Keratinocyte (primary cell): ENCODE measurements at regions not wholly inside any gene's neighbourhood (a gene's known extent, or its start where the extent isn't known, plus 50 kb on each side); places are given as distances from the start of the nearest gene placed in this dataset.

Experiments
- DNase-seq: peaks from one replicate; pipeline ENCODE4 v3.0.0-alpha.2; 2011; ENCODE audit warnings: low read depth, missing footprints, low spot score
- FAIRE-seq: peaks from 2 replicates; lab custom pipeline; 2011; peaks lifted over from hg19 to GRCh38; lab: Jason Lieb, UNC
- H2AFZ ChIP-seq: 2 replicates; pipeline ENCODE4 v1.6.0; 2012; ENCODE audit warnings: low read length, control low read depth, inconsistent platforms; ENCODE audit not compliant: control insufficient read depth
- H3K27ac ChIP-seq: 2 replicates; pipeline ENCODE4 v1.5.1; 2011; ENCODE audit warnings: low read length; ENCODE audit not compliant: control insufficient read depth, insufficient read depth
- H3K27me3 ChIP-seq: 3 replicates; pipeline ENCODE4 v1.6.0; 2011; ENCODE audit warnings: low read length; ENCODE audit not compliant: control insufficient read depth, insufficient read depth; ENCODE audit errors: extremely low read depth
- H3K36me3 ChIP-seq, 2 experiments: 2 replicates in 1 of 2; 3 replicates in 1 of 2; pipeline ENCODE4 v1.5.1; 2011; ENCODE audit warnings: low read length in 2 of 2, mild to moderate bottlenecking in 1 of 2; ENCODE audit not compliant: control insufficient read depth in 2 of 2, insufficient read depth in 2 of 2; ENCODE audit errors: extremely low read depth in 1 of 2
- H3K4me1 ChIP-seq: 3 replicates; pipeline ENCODE4 v1.5.1; 2011; ENCODE audit warnings: low read length; ENCODE audit not compliant: control insufficient read depth, insufficient read depth; ENCODE audit errors: extremely low read depth
- H3K4me2 ChIP-seq: 3 replicates; pipeline ENCODE4 v1.6.0; 2011; ENCODE audit warnings: low read depth, low read length; ENCODE audit not compliant: control insufficient read depth, insufficient read depth; ENCODE audit errors: extremely low read depth
- H3K4me3 ChIP-seq, 3 experiments: fragments of 200-600 bp in 1 of 3; sonication (generic) in 1 of 3; 2 replicates in 2 of 3; 3 replicates in 1 of 3; pipeline ENCODE4 v1.5.1; 2011 to 2016; ENCODE audit warnings: low read length in 3 of 3, mild to moderate bottlenecking in 3 of 3, control low read depth in 2 of 3, inconsistent platforms in 1 of 3, low read depth in 1 of 3, mixed read lengths in 1 of 3, mixed run types in 1 of 3, moderate library complexity in 1 of 3; ENCODE audit not compliant: control insufficient read depth in 2 of 3, insufficient read depth in 2 of 3; ENCODE audit errors: extremely low read depth in 1 of 3
- H3K79me2 ChIP-seq: 2 replicates; pipeline ENCODE4 v1.6.0; 2012; ENCODE audit warnings: low read length; ENCODE audit not compliant: control insufficient read depth, insufficient read depth
- H3K9ac ChIP-seq: 3 replicates; pipeline ENCODE4 v1.6.0; 2011; ENCODE audit warnings: low read length; ENCODE audit not compliant: control insufficient read depth, insufficient read depth; ENCODE audit errors: extremely low read depth
- H3K9me1 ChIP-seq: 3 replicates; pipeline ENCODE4 v1.6.0; 2011; ENCODE audit warnings: low read length; ENCODE audit not compliant: control insufficient read depth, insufficient read depth; ENCODE audit errors: extremely low read depth
- H3K9me3 ChIP-seq: 2 replicates; pipeline ENCODE4 v1.5.1; 2012; ENCODE audit warnings: low read depth, low read length; ENCODE audit not compliant: control insufficient read depth
- H4K20me1 ChIP-seq: 3 replicates; pipeline ENCODE4 v1.6.0; 2011; ENCODE audit warnings: low read length; ENCODE audit not compliant: control insufficient read depth, insufficient read depth; ENCODE audit errors: extremely low read depth
- CTCF ChIP-seq, 3 experiments: IDR thresholded peaks in 1 of 3; conservative IDR thresholded peaks in 1 of 3; optimal IDR thresholded peaks in 1 of 3; 2 replicates in 2 of 3; 3 replicates in 1 of 3; pipeline versions ENCODE3 to v1.5.1; 2011; ENCODE audit warnings: low read length in 3 of 3, mild to moderate bottlenecking in 3 of 3, moderate library complexity in 2 of 3, control low read depth in 1 of 3, inconsistent platforms in 1 of 3; ENCODE audit not compliant: insufficient read depth in 2 of 3; ENCODE audit errors: extremely low read depth in 1 of 3
- EZH2 ChIP-seq: IDR thresholded peaks from one replicate; pipeline ENCODE4 v1.6.1; 2012; ENCODE audit warnings: inconsistent platforms, mild to moderate bottlenecking, low read length, moderate library complexity
- dilution Hi-C: fragments of 300-500 bp; cut with MboI; formaldehyde crosslinking; loops from one replicate; pipeline ENCODE4 v1.7.0; 2020; ENCODE audit warnings: low sequenced_read_pairs; ENCODE audit not compliant: extremely low pct_ligation_motif_present

DNA sequence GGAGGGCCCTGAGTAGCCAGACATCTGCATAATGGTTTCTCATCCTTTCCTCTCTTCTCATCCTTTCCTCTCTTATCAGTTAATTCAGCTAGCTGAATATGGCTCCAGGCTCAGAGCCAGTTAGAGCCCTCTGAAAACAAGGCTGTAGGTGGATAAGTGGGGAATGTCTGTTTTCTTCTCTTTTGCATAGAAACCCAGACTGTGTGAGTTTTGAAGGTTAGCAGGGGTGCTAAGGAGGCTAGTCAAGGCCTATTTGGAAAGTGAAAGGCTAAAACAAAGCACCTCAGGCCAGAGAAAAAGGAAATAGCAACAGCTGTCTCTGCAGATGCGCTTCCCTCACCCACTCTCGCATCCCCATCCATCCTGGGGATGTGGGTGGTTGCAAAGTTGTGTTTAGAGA lies 420.9 kb downstream of the SHISA9 start:
- Histone ChIP-seq H3K4me3 (no peak overlapping the region), H3K9me3 (no peaks in the 10 kb centered on the region), H3K4me2 (no peak overlapping the region), H3K9me1 (no peaks in the 10 kb centered on the region), H2AFZ (no peak overlapping the region), H3K27me3 (no peaks in the 10 kb centered on the region), H3K79me2 (no peaks in the 10 kb centered on the region), H3K4me1 (no peaks in the 10 kb centered on the region), H3K9ac (no peak overlapping the region), H3K36me3 (no peaks in the 10 kb centered on the region), H4K20me1 (no peaks in the 10 kb centered on the region), H3K27ac (no peak overlapping the region)
- FAIRE-seq: no peak
- dilution Hi-C loops: no loop called here
- DNase-seq: no peak
- TF ChIP-seq EZH2: no peak
- TF ChIP-seq CTCF (optimal IDR thresholded peaks at IDR 0.05 in 1 of 3, IDR thresholded peaks at IDR 0.05 in 1 of 3, conservative IDR thresholded peaks at IDR 0.05 in 1 of 3; ENCODE audit: extremely low read depth in 1 of 3, insufficient read depth in 2 of 3, low read length in 3 of 3): no peak

DNA sequence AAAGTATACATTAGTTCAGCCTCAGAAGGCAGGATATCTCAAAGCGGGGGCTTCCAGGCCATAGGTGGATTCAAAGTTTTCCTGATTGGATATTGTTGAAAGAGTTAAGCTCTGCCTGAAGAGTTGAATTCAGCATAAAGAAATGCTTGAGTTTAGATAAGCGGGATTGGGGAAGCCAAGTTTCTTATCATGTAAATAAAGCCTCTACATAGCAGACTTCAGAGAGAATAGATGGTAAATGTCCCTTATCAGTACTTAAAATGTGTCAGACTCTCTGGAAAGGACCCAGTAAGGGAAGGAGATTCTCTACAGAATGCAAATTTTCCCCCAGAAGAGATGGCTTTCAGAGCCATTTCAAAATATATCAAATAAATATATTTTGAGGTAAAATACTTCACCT lies 423.5 kb downstream of the SHISA9 start:
- Histone ChIP-seq H3K4me2 (no peak overlapping the region), H3K4me1 (no peaks in the 10 kb centered on the region), H3K79me2 (no peaks in the 10 kb centered on the region), H3K9me1 (no peaks in the 10 kb centered on the region), H4K20me1 (no peaks in the 10 kb centered on the region), H3K36me3 (no peaks in the 10 kb centered on the region), H3K27me3 (no peaks in the 10 kb centered on the region), H3K4me3 (no peak overlapping the region), H3K27ac (no peak overlapping the region), H3K9ac (no peak overlapping the region), H3K9me3 (no peaks in the 10 kb centered on the region), H2AFZ (no peak overlapping the region)
- TF ChIP-seq CTCF (optimal IDR thresholded peaks at IDR 0.05 in 1 of 3, IDR thresholded peaks at IDR 0.05 in 1 of 3, conservative IDR thresholded peaks at IDR 0.05 in 1 of 3; ENCODE audit: extremely low read depth in 1 of 3, insufficient read depth in 2 of 3, low read length in 3 of 3) (no peak), EZH2 (no peak)
- no peak for FAIRE-seq
- no peak for DNase-seq
- dilution Hi-C loops: no loop called here
